SK-N-SH (cell line): ENCODE measurements at regions not wholly inside any gene's neighbourhood (a gene's known extent, or its start where the extent isn't known, plus 50 kb on each side); places are given as distances from the start of the nearest gene placed in this dataset.

Experiments
- CTCF ChIA-PET: fragments of 300-600, 350-600 bp; formaldehyde crosslinking; extraction: SDS; loops from one replicate; lab custom pipeline; 2021; lab: Yijun Ruan, JAX
- POLR2A ChIA-PET: fragments of 350-600 bp; sonication (Branson Sonifier 250); formaldehyde crosslinking; extraction: SDS; loops from one replicate; lab custom pipeline; 2020; ENCODE audit warnings: antibody characterized with exemption, inconsistent platforms; lab: Yijun Ruan, JAX
- DNase-seq: peaks from one replicate; pipeline ENCODE4 v3.0.0; 2012
- H2AFZ ChIP-seq: fragments of 200-600 bp; sonication (generic); 2 replicates; pipeline ENCODE4 v1.8.1; 2016; ENCODE audit warnings: antibody characterized with exemption, mild to moderate bottlenecking, low read depth
- H3F3A ChIP-seq: fragments of 200-600 bp; sonication (generic); replicated peaks from 2 replicates; pipeline ENCODE3; 2016; ENCODE audit warnings: antibody characterized with exemption, mild to moderate bottlenecking; ENCODE audit not compliant: insufficient read depth
- H3K27ac ChIP-seq, 2 experiments: fragments of 200-500 bp in 1 of 2; fragments of 200-600 bp in 1 of 2; sonication (Bioruptor generic) in 1 of 2; sonication (generic), shearing (Covaris generic) in 1 of 2; 2 replicates each; pipeline versions ENCODE4 v1.5.1 to v1.6.1; 2014 to 2016; ENCODE audit warnings: low read depth in 2 of 2, inconsistent platforms in 1 of 2, low read length in 1 of 2, mild to moderate bottlenecking in 1 of 2, mixed read lengths in 1 of 2
- H3K27me3 ChIP-seq: fragments of 200-600 bp; sonication (generic), shearing (Covaris generic); 2 replicates; pipeline ENCODE4 v1.6.1; 2016; ENCODE audit warnings: mixed run types; ENCODE audit not compliant: insufficient read depth
- H3K36me3 ChIP-seq, 2 experiments: fragments of 200-500 bp in 1 of 2; fragments of 200-600 bp in 1 of 2; sonication (Bioruptor generic) in 1 of 2; sonication (generic) in 1 of 2; replicated peaks in 1 of 2; 2 replicates each; pipeline versions ENCODE3 to v1.5.1; 2014 to 2016; ENCODE audit warnings: low read length in 1 of 2, mild to moderate bottlenecking in 1 of 2; ENCODE audit not compliant: insufficient read depth in 2 of 2, control insufficient read depth in 1 of 2
- H3K4me1 ChIP-seq, 2 experiments: fragments of 200-500 bp in 1 of 2; fragments of 200-600 bp in 1 of 2; sonication (Bioruptor generic) in 1 of 2; sonication (generic), shearing (Covaris generic) in 1 of 2; 2 replicates each; pipeline versions ENCODE4 v1.5.1 to v1.6.1; 2014 to 2016; ENCODE audit warnings: low read depth in 1 of 2, low read length in 1 of 2, mixed run types in 1 of 2; ENCODE audit not compliant: insufficient read depth in 2 of 2, control insufficient read depth in 1 of 2
- H3K4me2 ChIP-seq: fragments of 200-600 bp; sonication (generic), shearing (Covaris generic); 2 replicates; pipeline ENCODE4 v1.6.1; 2017; ENCODE audit warnings: mixed run types
- H3K4me3 ChIP-seq, 2 experiments: fragments of 200-500 bp in 1 of 2; fragments of 200-600 bp in 1 of 2; sonication (Bioruptor generic) in 1 of 2; sonication (generic), shearing (Covaris generic) in 1 of 2; 2 replicates each; pipeline versions ENCODE4 v1.5.1 to v1.8.1; 2014 to 2016; ENCODE audit warnings: low read depth in 2 of 2, inconsistent platforms in 1 of 2, low read length in 1 of 2, mild to moderate bottlenecking in 1 of 2, mixed read lengths in 1 of 2, moderate library complexity in 1 of 2
- H3K79me2 ChIP-seq: fragments of 200-600 bp; sonication (generic); 2 replicates; pipeline ENCODE4 v1.8.1; 2017; ENCODE audit warnings: mild to moderate bottlenecking; ENCODE audit not compliant: insufficient read depth
- H3K9ac ChIP-seq: fragments of 200-600 bp; sonication (generic); 2 replicates; pipeline ENCODE4 v1.6.1; 2017; ENCODE audit warnings: mixed run types
- H3K9me2 ChIP-seq: fragments of 200-600 bp; sonication (generic); 2 replicates; pipeline ENCODE4 v1.6.1; 2017; ENCODE audit warnings: mixed run types
- H3K9me3 ChIP-seq: fragments of 200-600 bp; sonication (generic); 2 replicates; pipeline ENCODE4 v1.6.1; 2017; ENCODE audit warnings: mixed run types, mild to moderate bottlenecking, moderate library complexity
- H4K20me1 ChIP-seq: fragments of 200-600 bp; sonication (generic); 2 replicates; pipeline ENCODE4 v1.6.1; 2017; ENCODE audit warnings: mild to moderate bottlenecking, mixed run types; ENCODE audit not compliant: insufficient read depth
- FOXJ3 ChIP-seq: sonication (generic); formaldehyde crosslinking; IDR thresholded peaks from 2 replicates; pipeline ENCODE4 v1.5.1; 2020; ENCODE audit warnings: mild to moderate bottlenecking, missing genetic modification reagents
- FOXM1 ChIP-seq: IDR thresholded peaks from 2 replicates; pipeline ENCODE4 v1.4.0; 2012; ENCODE audit warnings: low read depth, mild to moderate bottlenecking
- GATA2 ChIP-seq: sonication (generic); formaldehyde crosslinking; IDR thresholded peaks from 2 replicates; pipeline ENCODE4 v1.5.0; 2020; ENCODE audit warnings: mild to moderate bottlenecking, missing genetic modification reagents
- JUND ChIP-seq: IDR thresholded peaks from 2 replicates; pipeline ENCODE4 v1.4.0; 2012
- MAX ChIP-seq: IDR thresholded peaks from 2 replicates; pipeline ENCODE4 v1.4.0; 2012; ENCODE audit warnings: low read depth
- NRF1 ChIP-seq: IDR thresholded peaks from 2 replicates; pipeline ENCODE4 v1.6.1; 2012; ENCODE audit warnings: low read depth, mild to moderate bottlenecking, low read length
- POLR2AphosphoS5 ChIP-seq: IDR thresholded peaks from 2 replicates; pipeline ENCODE4 v1.6.1; 2012; ENCODE audit warnings: low read depth, low read length
- RAD21 ChIP-seq: IDR thresholded peaks from 2 replicates; pipeline ENCODE4 v1.6.1; 2012; ENCODE audit warnings: mild to moderate bottlenecking, low read length
- RCOR1 ChIP-seq: fragments of 150-350 bp; IDR thresholded peaks from 2 replicates; pipeline ENCODE4 v1.6.1; 2017; ENCODE audit warnings: antibody characterized with exemption, low read length
- TCF12 ChIP-seq: IDR thresholded peaks from 2 replicates; pipeline ENCODE4 v1.4.0; 2012
- TEAD4 ChIP-seq: IDR thresholded peaks from 2 replicates; pipeline ENCODE4 v1.4.0; 2012; ENCODE audit warnings: mild to moderate bottlenecking, borderline replicate concordance; ENCODE audit not compliant: insufficient read depth
- USF2 ChIP-seq: fragments of 150-350 bp; IDR thresholded peaks from 2 replicates; pipeline ENCODE4 v1.6.1; 2017; ENCODE audit warnings: antibody characterized with exemption, low read length, low read depth, borderline replicate concordance
- WGBS: methylation state at CpG from one replicate; pipeline ENCODE4 v1.1.6; 2017; ENCODE audit warnings: low lambda C conversion rate; 5-methylcytosine and 5-hydroxymethylcytosine counted together
- TF ChIP-seq, protein P1 (sequence below): fragments of 200-600 bp; sonication (generic); IDR thresholded peaks from 2 replicates; pipeline ENCODE4 v1.6.1; 2017; ENCODE audit warnings: antibody characterized with exemption, mild to moderate bottlenecking, moderate library complexity

GRCh38 chr11:130815097-130815802 lies 101.0 kb downstream of the SNX19 start:
- Histone ChIP-seq H3K9ac (no peak overlapping the region), H3K9me3 (no peaks in the 10 kb centered on the region), H3K79me2 (no peaks in the 10 kb centered on the region), H3K4me1 (no peaks in the 10 kb centered on the region; a peak in 1 of 4 replicates), H3K4me3 (no peak overlapping the region), H3K27ac (no peak overlapping the region), H3K4me2 (no peak overlapping the region), H3F3A (no peaks in the 10 kb centered on the region), H3K9me2 (no peaks in the 10 kb centered on the region), H3K27me3 (no peaks in the 10 kb centered on the region), H4K20me1 (no peaks in the 10 kb centered on the region), H3K36me3 (no peaks in the 10 kb centered on the region), H2AFZ (no peak overlapping the region)
- WGBS = 88% methylated on average over 7 of the region's 9 CpGs
- POLR2A ChIA-PET = no interaction called here
- DNase-seq = no peak
- CTCF ChIA-PET = interaction anchor here (0.9 to 1.8 kb wide), 3 partner anchors 47 to 380 kb away, joined by 3 to 5 read pairs (median 5); no protein-coding TSS in a partner anchor
- TF ChIP-seq TCF12 = no peak

DNA sequence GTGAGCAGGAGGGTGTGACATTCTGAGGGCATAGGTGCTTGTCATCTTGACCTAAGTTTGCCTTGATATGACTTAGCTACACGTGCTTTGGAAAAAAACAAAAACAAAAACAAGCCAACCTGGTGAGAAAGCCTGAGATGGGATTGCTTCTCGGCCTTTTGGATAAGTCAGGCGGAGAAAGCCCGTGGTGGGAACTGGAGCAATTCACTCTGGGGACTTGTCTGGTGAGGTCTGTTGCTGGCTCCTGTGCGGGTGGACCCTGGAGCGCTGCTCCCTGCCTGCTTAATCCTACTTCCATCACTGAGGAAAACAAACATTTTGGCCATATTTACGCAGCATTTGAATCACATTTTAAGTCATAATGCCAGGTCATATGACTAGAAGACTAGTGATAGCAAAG lies 100.3 kb downstream of the SNX19 start:
- no peak for TF ChIP-seq RCOR1
- TF ChIP-seq TEAD4 = no peak
- TF ChIP-seq FOXM1 = no peak
- TF ChIP-seq MAX = no peak
- TF ChIP-seq GATA2 (CRISPR knock-in tag) = no peak
- TF ChIP-seq FOXJ3 (CRISPR knock-in tag) = no peak
- TF ChIP-seq, protein P1, sequence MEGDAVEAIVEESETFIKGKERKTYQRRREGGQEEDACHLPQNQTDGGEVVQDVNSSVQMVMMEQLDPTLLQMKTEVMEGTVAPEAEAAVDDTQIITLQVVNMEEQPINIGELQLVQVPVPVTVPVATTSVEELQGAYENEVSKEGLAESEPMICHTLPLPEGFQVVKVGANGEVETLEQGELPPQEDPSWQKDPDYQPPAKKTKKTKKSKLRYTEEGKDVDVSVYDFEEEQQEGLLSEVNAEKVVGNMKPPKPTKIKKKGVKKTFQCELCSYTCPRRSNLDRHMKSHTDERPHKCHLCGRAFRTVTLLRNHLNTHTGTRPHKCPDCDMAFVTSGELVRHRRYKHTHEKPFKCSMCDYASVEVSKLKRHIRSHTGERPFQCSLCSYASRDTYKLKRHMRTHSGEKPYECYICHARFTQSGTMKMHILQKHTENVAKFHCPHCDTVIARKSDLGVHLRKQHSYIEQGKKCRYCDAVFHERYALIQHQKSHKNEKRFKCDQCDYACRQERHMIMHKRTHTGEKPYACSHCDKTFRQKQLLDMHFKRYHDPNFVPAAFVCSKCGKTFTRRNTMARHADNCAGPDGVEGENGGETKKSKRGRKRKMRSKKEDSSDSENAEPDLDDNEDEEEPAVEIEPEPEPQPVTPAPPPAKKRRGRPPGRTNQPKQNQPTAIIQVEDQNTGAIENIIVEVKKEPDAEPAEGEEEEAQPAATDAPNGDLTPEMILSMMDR = no peak
- no peak for TF ChIP-seq RAD21
- TF ChIP-seq POLR2AphosphoS5 = no peak
- no peak for TF ChIP-seq JUND
- TF ChIP-seq USF2 = no peak
- no peak for TF ChIP-seq NRF1
- TF ChIP-seq, all 33 proteins: peak for 0
- no peak overlapping the region for H3K4me3 ChIP-seq
- no peaks in the 10 kb centered on the region for H3F3A ChIP-seq
- no peaks in the 10 kb centered on the region for H3K9me2 ChIP-seq
- POLR2A ChIA-PET = no interaction called here
- CTCF ChIA-PET = interaction anchor here (0.9 kb wide), 1 partner anchor 46 kb away, joined by 3 read pairs; no protein-coding TSS in a partner anchor
- H3K36me3 ChIP-seq = no peaks in the 10 kb centered on the region
- H3K27me3 ChIP-seq = no peaks in the 10 kb centered on the region
- H3K9me3 ChIP-seq = no peaks in the 10 kb centered on the region
- no peak overlapping the region for H3K27ac ChIP-seq
- no peak for DNase-seq
- no peak overlapping the region for H3K9ac ChIP-seq
- no peaks in the 10 kb centered on the region for H4K20me1 ChIP-seq
- no peaks in the 10 kb centered on the region; a peak in 1 of 4 replicates for H3K4me1 ChIP-seq
- WGBS = 87% methylated on average over 6 of the region's 7 CpGs
- H3K79me2 ChIP-seq = no peaks in the 10 kb centered on the region
- H2AFZ ChIP-seq = no peak overlapping the region
- H3K4me2 ChIP-seq = no peak overlapping the region
